Neural crest cell (in vitro differentiated cells): ENCODE measurements at regions not wholly inside any gene's neighbourhood (a gene's known extent, or its start where the extent isn't known, plus 50 kb on each side); places are given as distances from the start of the nearest gene placed in this dataset.

Experiments used
- DNase-seq: peaks from one replicate; pipeline ENCODE4 v3.0.0; 2021; ENCODE audit warnings: low read depth, mixed read lengths, low spot score
- H3K27ac Mint-ChIP-seq: one replicate; pipeline ENCODE4 v1.8.0; 2021; ENCODE audit warnings: mild to moderate bottlenecking, mixed read lengths; ENCODE audit not compliant: unreplicated experiment
- H3K27me3 Mint-ChIP-seq: 2 replicates; pipeline ENCODE4 v1.8.0; 2021; ENCODE audit warnings: low read depth, mild to moderate bottlenecking, mixed read lengths
- H3K36me3 Mint-ChIP-seq: 2 replicates; pipeline ENCODE4 v1.8.0; 2021; ENCODE audit warnings: low read depth, mild to moderate bottlenecking, mixed read lengths
- H3K4me1 Mint-ChIP-seq: 2 replicates; pipeline ENCODE4 v1.8.0; 2021; ENCODE audit warnings: mixed read lengths
- H3K4me3 Mint-ChIP-seq: one replicate; pipeline ENCODE4 v1.8.0; 2021; ENCODE audit warnings: mild to moderate bottlenecking, mixed read lengths
- H3K9me3 Mint-ChIP-seq: 2 replicates; pipeline ENCODE4 v1.8.0; 2021; ENCODE audit warnings: mixed read lengths
- TF ChIP-seq, protein P1 (sequence below): fragments of 200-600 bp; sonication (generic); conservative IDR thresholded peaks from 2 replicates; pipeline ENCODE4 v1.5.0; 2021; ENCODE audit warnings: antibody characterized with exemption, mild to moderate bottlenecking

DNA sequence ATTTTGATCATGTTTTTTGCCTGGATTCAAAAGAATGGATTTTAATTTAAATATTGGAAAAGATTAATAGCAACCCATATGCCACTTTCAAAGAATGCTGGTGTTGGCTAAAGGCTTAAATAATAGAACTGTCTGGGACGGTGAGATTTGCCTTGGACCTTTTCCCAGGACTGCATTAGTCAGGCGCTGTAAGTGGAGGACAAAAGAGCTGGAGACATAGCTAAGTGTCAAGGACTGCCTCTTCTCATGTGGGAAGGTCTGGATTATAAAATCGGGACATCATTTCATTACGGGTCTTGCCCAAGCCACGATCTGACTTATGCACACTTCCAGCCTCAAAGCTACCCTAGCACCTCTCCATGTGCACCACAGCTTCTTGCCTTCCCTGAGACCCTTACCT, 458.5 kb upstream of the DEPDC1 start:
- Mint-ChIP-seq H3K9me3 (peaks cover 4% of the 10 kb centered on the region), H3K4me1 (no peaks in the 10 kb centered on the region), H3K36me3 (no peaks in the 10 kb centered on the region), H3K27ac (no peak overlapping the region), H3K4me3 (no peak overlapping the region), H3K27me3 (no peaks in the 10 kb centered on the region)
- DNase-seq = no peak
- TF ChIP-seq, protein P1, sequence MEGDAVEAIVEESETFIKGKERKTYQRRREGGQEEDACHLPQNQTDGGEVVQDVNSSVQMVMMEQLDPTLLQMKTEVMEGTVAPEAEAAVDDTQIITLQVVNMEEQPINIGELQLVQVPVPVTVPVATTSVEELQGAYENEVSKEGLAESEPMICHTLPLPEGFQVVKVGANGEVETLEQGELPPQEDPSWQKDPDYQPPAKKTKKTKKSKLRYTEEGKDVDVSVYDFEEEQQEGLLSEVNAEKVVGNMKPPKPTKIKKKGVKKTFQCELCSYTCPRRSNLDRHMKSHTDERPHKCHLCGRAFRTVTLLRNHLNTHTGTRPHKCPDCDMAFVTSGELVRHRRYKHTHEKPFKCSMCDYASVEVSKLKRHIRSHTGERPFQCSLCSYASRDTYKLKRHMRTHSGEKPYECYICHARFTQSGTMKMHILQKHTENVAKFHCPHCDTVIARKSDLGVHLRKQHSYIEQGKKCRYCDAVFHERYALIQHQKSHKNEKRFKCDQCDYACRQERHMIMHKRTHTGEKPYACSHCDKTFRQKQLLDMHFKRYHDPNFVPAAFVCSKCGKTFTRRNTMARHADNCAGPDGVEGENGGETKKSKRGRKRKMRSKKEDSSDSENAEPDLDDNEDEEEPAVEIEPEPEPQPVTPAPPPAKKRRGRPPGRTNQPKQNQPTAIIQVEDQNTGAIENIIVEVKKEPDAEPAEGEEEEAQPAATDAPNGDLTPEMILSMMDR = no peak

DNA sequence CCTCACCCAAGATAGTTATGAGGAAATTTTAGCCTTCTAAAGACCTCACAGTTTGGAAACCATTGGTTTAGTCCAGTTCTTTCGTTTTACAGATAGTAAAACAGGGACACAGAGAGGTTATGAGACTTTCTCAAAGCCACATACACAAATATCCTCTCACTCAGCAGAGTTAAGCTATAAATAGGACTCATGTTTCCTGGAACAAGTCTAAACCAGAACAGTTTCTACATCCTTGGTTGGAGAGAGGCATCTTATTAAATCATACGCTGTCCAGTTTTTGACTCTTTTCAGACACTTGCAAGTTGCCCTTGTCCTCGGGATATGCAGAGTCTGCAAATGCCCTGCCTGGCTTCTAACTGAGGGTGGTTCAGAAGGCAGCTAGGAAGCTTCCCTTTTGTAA, 462.1 kb upstream of the DEPDC1 start:
- TF ChIP-seq, protein P1 = no peak
- no peaks in the 10 kb centered on the region for H3K9me3 Mint-ChIP-seq
- H3K27me3 Mint-ChIP-seq = no peaks in the 10 kb centered on the region
- H3K27ac Mint-ChIP-seq = no peak overlapping the region
- H3K4me1 Mint-ChIP-seq = no peaks in the 10 kb centered on the region
- H3K4me3 Mint-ChIP-seq = no peak overlapping the region
- DNase-seq = no peak
- no peaks in the 10 kb centered on the region for H3K36me3 Mint-ChIP-seq

DNA sequence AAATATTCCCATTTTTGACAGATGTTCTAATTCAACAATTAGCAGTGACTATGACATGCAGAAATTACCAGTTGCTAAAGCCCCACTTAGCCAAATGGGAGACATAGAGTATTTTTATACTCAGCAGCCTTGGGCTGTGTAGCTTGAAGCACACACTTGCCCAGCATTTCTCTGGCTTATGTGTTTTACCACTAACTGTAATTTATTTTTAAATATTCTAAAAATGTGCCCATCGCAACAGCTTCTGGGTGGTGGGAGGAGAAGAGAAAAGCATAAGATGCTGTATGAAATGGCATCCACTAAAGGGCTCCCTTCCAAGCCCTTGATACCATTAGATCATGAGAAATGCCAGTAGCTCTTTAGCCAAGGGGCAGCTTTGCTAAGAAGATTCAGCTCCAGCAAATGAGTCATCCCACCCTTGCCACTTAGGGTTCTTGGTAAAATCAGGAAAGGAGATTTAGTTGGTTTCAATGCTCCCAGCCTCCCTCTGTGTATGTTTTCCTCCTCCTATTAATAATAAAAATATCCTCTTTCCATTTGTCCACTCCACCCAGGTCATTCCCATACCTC, 462.7 kb upstream of the DEPDC1 start:
- no peaks in the 10 kb centered on the region for H3K36me3 Mint-ChIP-seq
- no peaks in the 10 kb centered on the region for H3K27me3 Mint-ChIP-seq
- H3K4me1 Mint-ChIP-seq = no peaks in the 10 kb centered on the region
- DNase-seq = no peak
- TF ChIP-seq, protein P1 = no peak
- H3K27ac Mint-ChIP-seq = no peak overlapping the region
- no peak overlapping the region for H3K4me3 Mint-ChIP-seq
- no peaks in the 10 kb centered on the region for H3K9me3 Mint-ChIP-seq

DNA sequence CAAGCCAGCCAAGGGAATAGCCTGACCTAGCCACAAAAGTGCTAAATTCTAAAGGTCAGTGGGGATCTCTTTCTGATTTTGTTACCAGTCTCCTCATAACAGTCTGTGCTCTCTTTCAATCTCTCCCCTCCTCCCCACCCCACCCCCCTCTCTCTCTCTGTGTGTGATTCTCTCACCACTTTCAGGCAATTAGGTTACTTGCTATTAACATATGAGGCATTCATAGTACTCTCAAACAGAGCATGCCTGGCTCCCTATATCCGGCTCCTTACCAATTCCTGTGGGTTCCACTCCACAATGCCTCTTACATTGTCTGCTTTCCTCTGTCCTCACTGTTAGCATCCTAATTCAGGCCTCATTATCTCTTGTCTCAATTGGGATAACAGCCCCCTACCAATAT, 464.3 kb upstream of the DEPDC1 start:
- TF ChIP-seq, protein P1 = no peak
- H3K4me1 Mint-ChIP-seq = no peaks in the 10 kb centered on the region
- H3K9me3 Mint-ChIP-seq = no peaks in the 10 kb centered on the region

DNA sequence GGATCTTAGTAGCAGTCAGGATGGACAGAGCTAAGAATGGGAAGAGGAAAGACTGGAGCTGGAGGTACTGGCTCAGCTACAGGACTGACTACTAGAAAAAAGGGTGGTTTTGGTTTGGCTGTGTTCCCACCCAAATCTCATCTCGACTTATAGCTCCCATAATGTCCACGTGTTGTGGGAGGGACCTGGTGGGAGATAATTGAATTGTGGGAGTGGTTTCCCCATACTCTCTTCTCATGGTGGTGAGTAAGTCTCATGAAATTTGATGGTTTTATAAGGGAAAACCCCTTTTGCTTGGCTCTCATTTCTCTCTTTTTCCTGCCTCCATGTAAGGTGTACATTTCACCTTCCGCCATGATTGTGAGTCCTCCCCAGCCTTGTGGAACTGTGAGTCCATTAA, 466.5 kb upstream of the DEPDC1 start:
- Mint-ChIP-seq H3K9me3 (peaks cover 4% of the 10 kb centered on the region), H3K4me1 (no peaks in the 10 kb centered on the region), H3K36me3 (no peaks in the 10 kb centered on the region), H3K27me3 (no peaks in the 10 kb centered on the region), H3K4me3 (no peak overlapping the region), H3K27ac (no peak overlapping the region)
- DNase-seq = no peak
- TF ChIP-seq, protein P1 = no peak

More for the DNA sequence above, 464.3 kb upstream of the DEPDC1 start:
- H3K36me3 Mint-ChIP-seq = no peaks in the 10 kb centered on the region
- no peak for DNase-seq
- H3K4me3 Mint-ChIP-seq = no peak overlapping the region
- H3K27ac Mint-ChIP-seq = no peak overlapping the region
- no peaks in the 10 kb centered on the region for H3K27me3 Mint-ChIP-seq
